GM19372 (cell line): ENCODE measurements at regions not wholly inside any gene's neighbourhood (a gene's known extent, or its start where the extent isn't known, plus 50 kb on each side); places are given as distances from the start of the nearest gene placed in this dataset.
"Not testable (repeated sequence)": the region's sequence is repeated elsewhere in the genome, so short reads cannot be mapped to it uniquely, and the experiment has no call there.

Experiments used
- ATAC-seq: cut with Tn5 transposase; IDR thresholded peaks from one replicate; pipeline ENCODE4 v1.9.1; 2021; ENCODE audit warnings: mild to moderate bottlenecking, low read depth, moderate library complexity; ENCODE audit not compliant: unreplicated experiment

GRCh38 chr1:102181341-102181740 is 184.6 kb upstream of the OLFM3 start:
- no peak for ATAC-seq

- no peak for ATAC-seq
Observed at GRCh38 chr1:102178480-102178879, 181.8 kb upstream of the OLFM3 start.

GRCh38 chr1:102174259-102174863 is 177.6 kb upstream of the OLFM3 start:
- peak; percentile 92 for ATAC-seq

DNA sequence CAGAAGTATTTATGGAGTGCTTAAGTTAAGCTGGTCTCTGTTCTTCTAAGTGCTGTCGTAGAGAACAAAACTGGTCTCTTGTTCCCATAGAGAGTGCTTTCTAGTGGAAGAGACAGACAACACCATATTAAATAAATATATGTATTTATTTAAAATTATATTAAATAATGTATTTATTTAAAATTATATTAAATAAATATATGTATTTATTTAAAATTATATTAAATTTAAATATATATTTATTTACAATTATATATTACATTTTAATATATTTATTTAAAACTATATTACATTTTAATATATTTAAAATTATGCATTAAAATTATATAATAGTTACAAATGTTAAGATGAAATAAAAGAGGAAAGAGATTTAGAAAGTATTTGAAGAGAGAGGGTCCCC is 175.5 kb upstream of the OLFM3 start:
- ATAC-seq, result no peak

- ATAC-seq, result no peak
Observed at GRCh38 chr1:102163799-102164198, 167.1 kb upstream of the OLFM3 start.

- no peak for ATAC-seq
Observed at GRCh38 chr1:102151242-102151641, 154.5 kb upstream of the OLFM3 start.

DNA sequence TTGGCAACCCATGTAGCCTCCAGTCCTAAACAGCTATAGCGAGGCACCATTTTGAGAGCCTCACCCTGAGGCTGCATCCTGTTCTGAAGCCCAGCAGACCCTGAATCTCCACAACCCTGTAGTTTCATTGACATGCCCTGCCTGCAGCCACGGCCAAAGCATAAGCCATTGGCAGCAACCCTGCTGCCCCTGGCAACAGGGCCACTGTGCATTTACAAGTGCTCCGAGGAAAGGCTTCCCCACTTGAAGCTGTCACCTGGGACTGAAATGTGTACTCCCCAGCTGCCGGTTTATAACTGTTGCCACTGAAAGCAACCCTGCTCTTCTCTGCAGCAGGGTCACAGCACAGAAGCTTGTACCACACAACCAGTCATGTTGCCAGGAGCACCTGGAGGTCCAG is 124.2 kb upstream of the OLFM3 start:
- ATAC-seq, result no peak

DNA sequence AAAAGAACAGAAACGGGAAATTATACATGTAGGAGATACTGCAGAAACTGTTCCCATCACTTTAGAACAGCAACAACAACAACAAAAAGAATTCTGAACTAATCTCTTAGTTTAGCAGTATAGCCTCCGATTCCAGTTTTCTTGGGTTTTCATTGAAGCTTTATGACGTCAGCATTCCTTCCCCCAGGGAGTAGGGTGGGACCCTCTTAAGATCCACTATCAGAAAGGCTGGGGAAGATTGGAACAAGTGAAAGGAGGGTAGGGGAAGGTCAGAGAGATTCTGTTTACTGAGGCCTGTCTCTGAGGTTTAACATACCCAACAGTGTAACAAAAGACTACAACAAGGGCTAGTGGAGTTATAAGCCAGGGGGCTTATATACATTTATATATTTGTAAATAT is 121.4 kb upstream of the OLFM3 start:
- no peak for ATAC-seq

DNA sequence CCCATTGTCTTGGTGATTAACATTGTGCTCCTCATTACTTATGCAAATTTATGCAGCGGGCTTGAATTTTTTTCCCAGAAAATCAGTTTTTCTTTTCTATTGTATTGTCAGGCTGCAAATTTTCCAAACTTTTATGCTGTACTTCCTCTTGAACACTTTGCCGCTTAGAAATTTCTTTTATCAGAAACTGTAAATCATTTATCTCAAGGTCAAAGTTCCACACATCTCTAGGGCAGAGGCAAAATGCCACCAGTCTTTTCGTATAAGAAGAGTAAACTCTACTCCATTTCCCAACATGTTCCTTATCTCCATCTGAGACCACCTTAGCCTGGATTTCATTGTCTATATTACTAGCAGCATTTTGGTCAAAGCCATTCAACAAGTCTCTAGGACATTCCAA is 113.9 kb upstream of the OLFM3 start:
- no peak for ATAC-seq

DNA sequence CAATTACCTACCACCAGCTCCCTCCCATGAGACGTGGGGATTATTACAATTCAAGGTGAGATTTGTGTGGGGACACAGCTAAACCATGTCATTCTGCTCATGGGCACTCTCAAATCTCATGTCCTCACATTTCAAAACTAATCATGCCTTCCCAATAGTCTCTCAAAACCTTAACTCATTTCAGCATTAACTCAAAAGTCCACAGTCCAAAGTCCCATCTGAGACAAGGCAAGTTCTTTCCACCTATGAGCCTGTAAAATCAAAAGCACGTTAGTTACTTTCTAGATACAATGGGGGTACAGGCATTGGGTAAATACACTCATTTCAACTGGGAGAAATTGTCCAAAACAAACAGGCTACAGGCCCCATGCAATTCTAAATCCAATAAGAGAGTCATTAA is 112.8 kb upstream of the OLFM3 start:
- not testable (repeated sequence) for ATAC-seq

DNA sequence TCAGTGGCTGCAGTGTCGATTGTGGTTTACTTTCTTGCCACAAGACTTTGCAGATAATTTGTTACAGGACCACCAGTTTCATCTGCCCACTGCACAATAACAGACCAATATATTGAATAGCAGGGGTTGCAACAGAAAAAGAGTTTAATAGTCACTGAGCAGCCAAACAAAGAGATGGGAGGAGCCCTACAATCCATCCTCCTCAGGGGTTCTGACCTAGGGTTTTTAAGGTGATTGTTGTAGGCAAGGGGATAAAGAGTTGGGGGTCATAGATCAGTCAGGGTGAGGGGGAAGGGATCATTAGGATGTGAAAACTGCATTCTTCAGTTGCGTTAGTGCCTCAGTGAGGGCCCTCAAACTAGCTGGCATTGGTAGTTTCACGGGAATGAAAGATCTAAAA is 110.7 kb upstream of the OLFM3 start:
- ATAC-seq, result no peak

DNA sequence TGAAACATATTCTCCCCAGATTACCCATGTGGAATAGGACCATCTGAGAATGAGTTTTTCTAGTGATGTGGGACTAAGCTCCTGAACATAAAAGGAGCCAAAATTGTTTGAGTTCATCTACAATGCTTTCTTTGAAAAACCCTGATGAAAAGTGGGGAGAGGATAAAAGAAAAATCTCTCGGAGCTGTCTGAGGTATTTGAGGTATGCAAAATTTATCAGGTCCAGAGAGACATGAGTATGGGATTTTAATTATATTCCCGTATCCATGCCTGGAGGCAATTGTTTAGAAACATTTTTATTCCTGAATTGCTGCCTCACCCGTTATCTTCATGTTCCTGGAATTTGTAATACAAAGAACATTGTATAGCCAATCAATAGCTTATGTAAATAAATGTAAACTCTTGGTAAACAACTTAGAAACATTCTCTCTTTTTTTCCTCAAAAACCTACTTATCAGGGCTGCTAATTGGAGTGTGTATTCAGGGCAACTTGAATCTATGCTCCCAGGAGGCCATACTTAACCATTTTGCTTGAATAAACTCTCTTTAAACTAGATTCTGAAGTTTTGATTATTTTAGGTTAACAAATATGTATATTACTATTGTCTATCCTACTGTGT is 109.3 kb upstream of the OLFM3 start:
- no peak for ATAC-seq

DNA sequence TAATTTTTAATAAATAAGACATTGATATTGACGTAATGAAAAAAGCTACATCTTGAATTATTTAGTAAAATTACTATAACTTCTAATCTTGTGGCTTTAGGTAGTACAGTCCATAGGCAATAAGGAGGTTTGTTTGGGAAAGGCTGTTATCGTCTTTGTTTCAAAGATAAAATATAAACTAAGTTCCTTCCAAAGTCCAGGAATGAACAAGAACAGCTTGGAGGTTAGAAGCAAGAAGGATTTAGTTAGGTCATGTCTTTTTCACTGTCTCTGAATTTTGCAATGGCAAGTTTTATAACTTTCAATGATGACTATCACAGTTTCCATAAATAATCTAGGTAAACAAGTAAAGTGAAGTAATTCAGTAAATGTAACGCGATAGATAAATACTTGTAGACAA is 106.9 kb upstream of the OLFM3 start:
- ATAC-seq, result no peak

- no peak for ATAC-seq
Observed at GRCh38 chr1:102102276-102102780, 105.6 kb upstream of the OLFM3 start.

GRCh38 chr1:102100666-102101065 is 103.9 kb upstream of the OLFM3 start:
- no peak for ATAC-seq

DNA sequence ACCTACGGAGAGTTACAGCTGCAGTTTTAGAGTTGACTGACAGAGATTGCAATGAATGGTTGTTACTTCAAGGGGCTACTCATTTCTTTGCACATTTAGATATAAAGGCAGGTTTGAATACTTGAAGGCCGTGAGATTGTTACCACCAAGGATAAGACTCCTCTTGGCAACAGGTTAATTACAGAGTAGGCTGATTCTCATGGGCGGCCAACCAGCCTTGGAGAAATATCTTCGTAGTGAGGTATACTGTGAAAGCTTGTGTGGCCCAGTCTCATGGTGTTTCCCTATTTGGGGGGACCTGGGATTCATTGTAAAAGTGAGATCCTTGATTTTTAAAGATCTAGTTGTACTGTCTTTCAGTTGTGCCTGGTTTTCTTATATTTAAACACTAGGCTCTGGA is 103.2 kb upstream of the OLFM3 start:
- ATAC-seq, result no peak

- ATAC-seq, result no peak
Observed at GRCh38 chr1:102098536-102098935, 101.8 kb upstream of the OLFM3 start.

DNA sequence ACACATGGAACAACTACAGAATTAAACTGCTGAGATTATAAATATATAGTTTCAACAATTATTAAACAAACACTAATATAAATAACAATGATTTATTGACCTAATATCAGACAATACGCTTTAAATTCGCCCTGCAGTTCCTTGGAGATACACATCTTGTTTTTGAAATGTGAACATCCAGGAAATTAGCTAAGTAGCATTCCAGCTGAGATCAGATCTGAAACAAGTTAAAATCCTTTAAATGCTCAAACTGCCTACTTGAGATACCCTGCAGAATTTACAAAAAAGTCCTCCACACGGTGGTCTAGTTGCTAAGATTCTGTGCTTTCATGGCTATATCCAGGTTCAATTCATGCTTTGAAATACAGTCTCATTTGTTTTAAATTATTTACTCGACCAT is 101.4 kb upstream of the OLFM3 start:
- ATAC-seq, result no peak

- no peak for ATAC-seq
Observed at GRCh38 chr1:102097451-102097850, 100.7 kb upstream of the OLFM3 start.

- no peak for ATAC-seq
Observed at GRCh38 chr1:102096162-102096561, 99.4 kb upstream of the OLFM3 start.

- no peak for ATAC-seq
Observed at GRCh38 chr1:102089791-102090190, 93.1 kb upstream of the OLFM3 start.

DNA sequence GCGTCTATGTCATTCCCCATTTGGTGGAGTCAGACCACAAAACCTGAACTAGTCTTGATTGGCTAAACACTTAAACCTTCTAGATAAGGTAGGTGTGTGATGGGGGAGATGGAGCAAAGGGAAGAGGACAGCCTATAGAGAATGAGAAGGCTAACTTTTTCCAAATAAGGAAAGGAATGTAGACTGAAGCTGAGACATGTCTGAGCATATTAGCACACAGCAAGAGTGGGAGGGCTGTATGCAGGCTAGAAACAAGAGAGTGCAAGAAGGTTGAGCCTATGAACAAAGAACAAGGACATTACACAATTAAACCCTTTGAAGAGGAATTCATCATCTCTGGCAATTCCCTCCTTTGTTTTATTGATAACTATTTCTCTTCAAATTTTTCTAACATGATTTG is 89.2 kb upstream of the OLFM3 start:
- no peak for ATAC-seq
